Panc1 (cell line): ENCODE measurements at regions not wholly inside any gene's neighbourhood (a gene's known extent, or its start where the extent isn't known, plus 50 kb on each side); places are given as distances from the start of the nearest gene placed in this dataset.

ENCODE experiments used
- ATAC-seq: fragments of 200-7000 bp; cut with Tn5 transposase; 2 replicates; pipeline ENCODE4 v1.9.1; 2020; ENCODE audit warnings: mild to moderate bottlenecking, moderate library complexity
- BruUV-seq: library from RNA; stranded (reverse); fragments of 400-500 nt; replicated peaks from 2 replicates; lab custom pipeline; 2021; lab: Mats Ljungman, UMichigan
- CTCF ChIA-PET: fragments of 300-600 bp; sonication (Branson Sonifier 250); formaldehyde crosslinking; loops from one replicate; lab custom pipeline; 2022; ENCODE audit warnings: antibody characterized with exemption; lab: Charles Lee
- POLR2A ChIA-PET: fragments of 300-600 bp; sonication (Branson Sonifier 250); formaldehyde crosslinking; loops from one replicate; lab custom pipeline; 2022; ENCODE audit warnings: antibody characterized with exemption; lab: Charles Lee
- DNase-seq: peaks from one replicate; pipeline ENCODE4 v3.0.0-alpha.2; 2010; ENCODE audit warnings: low read depth, low spot score
- H3K27ac ChIP-seq: 2 replicates; pipeline ENCODE4 v1.5.1; 2011; ENCODE audit warnings: mild to moderate bottlenecking, low read length, inconsistent platforms
- H3K27me3 ChIP-seq: fragments of 200-500 bp; sonication (Bioruptor generic); 2 replicates; pipeline ENCODE4 v1.6.0; 2014; ENCODE audit warnings: low read length, inconsistent platforms; ENCODE audit not compliant: control insufficient read depth, insufficient read depth
- H3K36me3 ChIP-seq: fragments of 200-500 bp; sonication (Bioruptor generic); 2 replicates; pipeline ENCODE4 v1.5.1; 2014; ENCODE audit warnings: inconsistent platforms, mild to moderate bottlenecking, low read length, moderate library complexity; ENCODE audit not compliant: control insufficient read depth, insufficient read depth
- H3K4me1 ChIP-seq: 2 replicates; pipeline ENCODE4 v1.5.1; 2011; ENCODE audit warnings: inconsistent platforms, mild to moderate bottlenecking, low read length, moderate library complexity; ENCODE audit not compliant: control insufficient read depth, insufficient read depth
- H3K4me3 ChIP-seq, 2 experiments: 2 replicates each; pipeline ENCODE4 v1.5.1; 2011 to 2012; ENCODE audit warnings: low read depth in 2 of 2, low read length in 2 of 2, mild to moderate bottlenecking in 2 of 2, inconsistent platforms in 1 of 2, moderate library complexity in 1 of 2
- H3K9me3 ChIP-seq: fragments of 200-500 bp; sonication (Bioruptor generic); 2 replicates; pipeline ENCODE4 v1.5.1; 2014; ENCODE audit warnings: low read depth, mild to moderate bottlenecking, inconsistent platforms, low read length, moderate library complexity; ENCODE audit not compliant: control insufficient read depth, insufficient read depth
- CTCF ChIP-seq: fragments of 450-650 bp; IDR thresholded peaks from 2 replicates; pipeline ENCODE4 v1.5.1; 2017; ENCODE audit warnings: mild to moderate bottlenecking
- POLR2AphosphoS5 ChIP-seq: IDR thresholded peaks from 2 replicates; pipeline ENCODE4 v1.6.1; 2012; ENCODE audit warnings: mild to moderate bottlenecking, low read depth, low read length, moderate library complexity
- SIN3A ChIP-seq: IDR thresholded peaks from 2 replicates; pipeline ENCODE4 v1.6.1; 2012; ENCODE audit warnings: low read depth, mild to moderate bottlenecking, low read length, moderate library complexity, borderline replicate concordance; ENCODE audit not compliant: insufficient read depth
- TCF7L2 ChIP-seq: IDR thresholded peaks from 2 replicates; pipeline ENCODE4 v1.6.1; 2011; ENCODE audit warnings: mild to moderate bottlenecking, low read depth, low read length, inconsistent platforms
- in situ Hi-C: cut with HindIII; loops from 2 replicates; pipeline ENCODE4 v1.10.0; 2016; ENCODE audit warnings: low sequenced_read_pairs, low pct_unique_long_range_greater_than_20kb
- intact Hi-C: fragments of 100-400 bp; cut with micrococcal nuclease; formaldehyde crosslinking; loops from one replicate; pipeline ENCODE4 v1.10.0; 2022; ENCODE audit not compliant: unreplicated experiment
- TF ChIP-seq, protein P1 (sequence below), 2 experiments: IDR thresholded peaks; 2 replicates each; pipeline ENCODE4 v1.6.1; 2011 to 2012; ENCODE audit warnings: low read depth in 2 of 2, control low read depth in 1 of 2, low read length in 1 of 2, mild to moderate bottlenecking in 1 of 2, moderate library complexity in 1 of 2; ENCODE audit not compliant: insufficient read depth in 1 of 2

DNA sequence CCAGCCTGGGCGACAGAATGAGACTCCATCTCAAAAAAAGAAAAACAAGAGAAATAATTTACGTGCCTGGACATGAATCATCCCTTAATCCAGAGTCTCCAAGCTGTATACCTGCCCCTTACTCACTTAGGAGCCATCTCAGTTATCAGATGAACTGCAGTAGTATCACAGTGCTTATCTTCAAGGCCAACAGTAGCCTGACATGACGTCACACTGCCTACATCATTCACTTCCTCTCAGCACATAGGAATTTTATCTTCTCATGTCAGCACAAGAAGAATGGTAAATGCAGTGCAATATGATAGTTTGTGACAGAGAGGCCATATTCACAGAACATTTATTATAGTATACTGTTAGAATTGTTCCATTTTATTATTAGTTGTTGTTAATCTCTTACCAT lies 216.6 kb downstream of the SS18 start:
- Histone ChIP-seq H3K27me3 (no peaks in the 10 kb centered on the region), H3K27ac (no peak overlapping the region), H3K9me3 (no peaks in the 10 kb centered on the region), H3K4me3 (no peak overlapping the region), H3K36me3 (no peaks in the 10 kb centered on the region), H3K4me1 (no peaks in the 10 kb centered on the region)
- ATAC-seq (no peak), DNase-seq (no peak)
- BruUV-seq: no TSS peak
- POLR2A ChIA-PET: no interaction called here
- in situ Hi-C loops: no loop called here
- CTCF ChIA-PET: no interaction called here
- no peak for TF ChIP-seq SIN3A
- TF ChIP-seq, protein P1, sequence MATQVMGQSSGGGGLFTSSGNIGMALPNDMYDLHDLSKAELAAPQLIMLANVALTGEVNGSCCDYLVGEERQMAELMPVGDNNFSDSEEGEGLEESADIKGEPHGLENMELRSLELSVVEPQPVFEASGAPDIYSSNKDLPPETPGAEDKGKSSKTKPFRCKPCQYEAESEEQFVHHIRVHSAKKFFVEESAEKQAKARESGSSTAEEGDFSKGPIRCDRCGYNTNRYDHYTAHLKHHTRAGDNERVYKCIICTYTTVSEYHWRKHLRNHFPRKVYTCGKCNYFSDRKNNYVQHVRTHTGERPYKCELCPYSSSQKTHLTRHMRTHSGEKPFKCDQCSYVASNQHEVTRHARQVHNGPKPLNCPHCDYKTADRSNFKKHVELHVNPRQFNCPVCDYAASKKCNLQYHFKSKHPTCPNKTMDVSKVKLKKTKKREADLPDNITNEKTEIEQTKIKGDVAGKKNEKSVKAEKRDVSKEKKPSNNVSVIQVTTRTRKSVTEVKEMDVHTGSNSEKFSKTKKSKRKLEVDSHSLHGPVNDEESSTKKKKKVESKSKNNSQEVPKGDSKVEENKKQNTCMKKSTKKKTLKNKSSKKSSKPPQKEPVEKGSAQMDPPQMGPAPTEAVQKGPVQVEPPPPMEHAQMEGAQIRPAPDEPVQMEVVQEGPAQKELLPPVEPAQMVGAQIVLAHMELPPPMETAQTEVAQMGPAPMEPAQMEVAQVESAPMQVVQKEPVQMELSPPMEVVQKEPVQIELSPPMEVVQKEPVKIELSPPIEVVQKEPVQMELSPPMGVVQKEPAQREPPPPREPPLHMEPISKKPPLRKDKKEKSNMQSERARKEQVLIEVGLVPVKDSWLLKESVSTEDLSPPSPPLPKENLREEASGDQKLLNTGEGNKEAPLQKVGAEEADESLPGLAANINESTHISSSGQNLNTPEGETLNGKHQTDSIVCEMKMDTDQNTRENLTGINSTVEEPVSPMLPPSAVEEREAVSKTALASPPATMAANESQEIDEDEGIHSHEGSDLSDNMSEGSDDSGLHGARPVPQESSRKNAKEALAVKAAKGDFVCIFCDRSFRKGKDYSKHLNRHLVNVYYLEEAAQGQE (IDR thresholded peaks at IDR 0.05; ENCODE audit: insufficient read depth in 1 of 2, low read depth in 2 of 2, low read length in 1 of 2): no peak
- no peak for TF ChIP-seq TCF7L2
- TF ChIP-seq POLR2AphosphoS5: no peak
- TF ChIP-seq CTCF: no peak
- intact Hi-C loops: no loop called here

DNA sequence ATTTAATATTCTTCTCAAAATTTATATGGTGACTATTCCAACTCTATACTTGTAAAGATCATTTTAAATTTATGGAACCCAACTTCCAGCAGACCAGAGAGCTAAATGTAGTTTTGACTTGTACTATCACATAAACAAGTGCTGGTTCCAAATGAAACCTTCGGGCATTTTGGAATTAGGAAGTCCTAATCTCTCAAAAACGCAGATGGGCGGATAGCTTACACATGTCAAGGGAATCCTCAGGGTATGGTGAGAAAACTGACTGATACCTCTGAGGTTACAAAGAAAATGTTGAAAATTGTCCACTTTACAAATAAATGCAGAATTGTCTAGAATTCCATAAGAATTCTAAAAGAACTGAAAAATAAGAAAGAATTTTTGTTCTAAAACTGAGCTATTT lies 224.1 kb downstream of the SS18 start:
- no peaks in the 10 kb centered on the region for H3K27me3 ChIP-seq
- intact Hi-C loops (no loop called here), in situ Hi-C loops (no loop called here)
- H3K36me3 ChIP-seq: no peaks in the 10 kb centered on the region
- ATAC-seq: no peak
- no TSS peak for BruUV-seq
- H3K9me3 ChIP-seq: no peaks in the 10 kb centered on the region
- DNase-seq: no peak
- ChIA-PET CTCF (no interaction called here), POLR2A (no interaction called here)
- TF ChIP-seq TCF7L2 (no peak), SIN3A (no peak), CTCF (no peak), POLR2AphosphoS5 (no peak)
- TF ChIP-seq, protein P1 (IDR thresholded peaks at IDR 0.05; ENCODE audit: insufficient read depth in 1 of 2, low read depth in 2 of 2, low read length in 1 of 2): no peak
- no peaks in the 10 kb centered on the region for H3K4me1 ChIP-seq
- no peak overlapping the region for H3K27ac ChIP-seq
- no peak overlapping the region for H3K4me3 ChIP-seq
